Transverse colon (tissue), 4 donors: ENCODE measurements at regions not wholly inside any gene's neighbourhood (a gene's known extent, or its start where the extent isn't known, plus 50 kb on each side); places are given as distances from the start of the nearest gene placed in this dataset.

Source experiments
- DNase-seq: peaks from one replicate; pipeline ENCODE4 v3.0.0-alpha.2; 2019
- H3K27ac ChIP-seq, 4 donors: fragments of 200-600 bp; sonication (generic); 2 replicates each; pipeline ENCODE4 v1.5.1; 2016 to 2018; ENCODE audit warnings: inconsistent platforms in 4 of 4
- H3K27me3 ChIP-seq: fragments of 200-600 bp; sonication (generic); 2 replicates; pipeline ENCODE4 v1.5.1; 2017; ENCODE audit warnings: inconsistent platforms
- H3K36me3 ChIP-seq, 4 donors: fragments of 200-600 bp; sonication (generic); 2 replicates each; pipeline ENCODE4 v1.5.1; 2017 to 2019; ENCODE audit warnings: inconsistent platforms in 4 of 4
- H3K4me1 ChIP-seq, 4 donors: fragments of 200-600 bp; sonication (generic); 2 replicates each; pipeline ENCODE4 v1.5.1; 2017 to 2020; ENCODE audit warnings: inconsistent platforms in 4 of 4
- H3K4me3 ChIP-seq, 4 donors: fragments of 200-600 bp; sonication (generic); 1 replicate in 1 of 4; 2 replicates in 3 of 4; pipeline versions ENCODE4 v1.5.1 to v1.6.1; 2017 to 2019; ENCODE audit warnings: inconsistent platforms in 4 of 4
- H3K9me3 ChIP-seq, 2 donors: fragments of 200-600 bp; sonication (generic); 2 replicates each; pipeline ENCODE4 v1.5.1; 2017 to 2019; ENCODE audit warnings: inconsistent platforms in 2 of 2
- EP300 ChIP-seq: sonication (generic); formaldehyde crosslinking; IDR thresholded peaks from one replicate; pipeline ENCODE4 v1.6.1; 2017; ENCODE audit warnings: antibody characterized with exemption, low read depth
- POLR2A ChIP-seq: fragments of 450-650 bp; IDR thresholded peaks from one replicate; pipeline ENCODE4 v1.6.1; 2016; ENCODE audit warnings: antibody characterized with exemption, mild to moderate bottlenecking, moderate library complexity
- POLR2AphosphoS5 ChIP-seq, 3 donors: sonication (generic); formaldehyde crosslinking; IDR thresholded peaks; one replicate each; pipeline ENCODE4 v1.6.1; 2016; ENCODE audit warnings: antibody characterized with exemption in 3 of 3
- WGBS, 2 donors: methylation state at CpG; one replicate each; pipeline ENCODE4 v1.1.5; 2018; ENCODE audit warnings: low coverage in 1 of 2; 5-methylcytosine and 5-hydroxymethylcytosine counted together
- in situ Hi-C, 4 donors: fragments of 200-750 bp; cut with MboI; loops; one replicate each; pipeline versions ENCODE4 v1.15.0 to v1.15.1; 2017; ENCODE audit warnings: low sequenced_read_pairs in 3 of 4, low pct_ligation_motif_present in 1 of 4, low pct_unique_long_range_greater_than_20kb in 1 of 4
- intact Hi-C: fragments of 100-400 bp; cut with DNase I; formaldehyde crosslinking; loops from one replicate; pipeline ENCODE4 v1.15.1; 2023; ENCODE audit warnings: low total_unique reads
- TF ChIP-seq, protein P1 (sequence below), 5 experiments: fragments of 200-600 bp in 3 of 5; fragments of 450-650 bp in 2 of 5; sonication (generic) in 3 of 5; IDR thresholded peaks; 1 replicate in 2 of 5; 2 replicates in 3 of 5; pipeline ENCODE4 v1.5.1; 2016 to 2017; ENCODE audit warnings: antibody characterized with exemption in 5 of 5, inconsistent platforms in 3 of 5, mild to moderate bottlenecking in 2 of 5, moderate library complexity in 1 of 5

GRCh38 chr14:98370352-98370751 lies 901.6 kb downstream of the BCL11B start:
- no peaks in the 10 kb centered on the region for H3K27me3 ChIP-seq
- H3K27ac ChIP-seq, result no peak overlapping the region
- WGBS, 2 donors, result 42% methylated on average over 6 of the region's 6 CpGs; no CpG with 5 or more reads in 1 of the 2 donors
- DNase-seq, result no peak
- intact Hi-C loops, result no loop called here
- in situ Hi-C loops, result no loop called here
- H3K36me3 ChIP-seq, result no peaks in the 10 kb centered on the region
- TF ChIP-seq EP300, result no peak
- no peak for TF ChIP-seq POLR2A
- no peak for TF ChIP-seq POLR2AphosphoS5 (IDR thresholded peaks at IDR 0.05)
- TF ChIP-seq, protein P1, sequence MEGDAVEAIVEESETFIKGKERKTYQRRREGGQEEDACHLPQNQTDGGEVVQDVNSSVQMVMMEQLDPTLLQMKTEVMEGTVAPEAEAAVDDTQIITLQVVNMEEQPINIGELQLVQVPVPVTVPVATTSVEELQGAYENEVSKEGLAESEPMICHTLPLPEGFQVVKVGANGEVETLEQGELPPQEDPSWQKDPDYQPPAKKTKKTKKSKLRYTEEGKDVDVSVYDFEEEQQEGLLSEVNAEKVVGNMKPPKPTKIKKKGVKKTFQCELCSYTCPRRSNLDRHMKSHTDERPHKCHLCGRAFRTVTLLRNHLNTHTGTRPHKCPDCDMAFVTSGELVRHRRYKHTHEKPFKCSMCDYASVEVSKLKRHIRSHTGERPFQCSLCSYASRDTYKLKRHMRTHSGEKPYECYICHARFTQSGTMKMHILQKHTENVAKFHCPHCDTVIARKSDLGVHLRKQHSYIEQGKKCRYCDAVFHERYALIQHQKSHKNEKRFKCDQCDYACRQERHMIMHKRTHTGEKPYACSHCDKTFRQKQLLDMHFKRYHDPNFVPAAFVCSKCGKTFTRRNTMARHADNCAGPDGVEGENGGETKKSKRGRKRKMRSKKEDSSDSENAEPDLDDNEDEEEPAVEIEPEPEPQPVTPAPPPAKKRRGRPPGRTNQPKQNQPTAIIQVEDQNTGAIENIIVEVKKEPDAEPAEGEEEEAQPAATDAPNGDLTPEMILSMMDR (IDR thresholded peaks at IDR 0.05), result no peak
- no peaks in the 10 kb centered on the region for H3K4me1 ChIP-seq
- H3K4me3 ChIP-seq, result no peak overlapping the region
- no peaks in the 10 kb centered on the region for H3K9me3 ChIP-seq

DNA sequence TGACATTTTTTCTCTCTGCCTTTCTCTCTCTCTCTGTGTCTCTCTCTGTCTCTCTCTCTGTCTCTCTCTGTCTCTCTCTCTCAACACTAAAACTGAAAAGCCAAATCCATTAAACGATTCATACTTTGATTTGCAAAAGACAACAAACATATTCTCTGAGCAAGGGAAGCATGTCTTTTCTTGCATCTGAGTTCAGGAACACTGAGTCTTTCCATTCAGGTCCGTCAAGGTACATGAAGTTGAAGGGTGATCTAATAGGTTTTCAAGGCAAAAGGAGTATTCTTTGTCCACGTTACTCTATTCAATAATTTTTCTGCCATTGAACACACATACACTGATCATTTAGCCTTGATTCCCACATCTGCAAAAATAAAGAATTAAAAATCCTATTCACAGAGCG lies 900.9 kb downstream of the BCL11B start:
- Histone ChIP-seq H3K27me3 (no peaks in the 10 kb centered on the region), H3K9me3 (no peaks in the 10 kb centered on the region), H3K27ac (no peak overlapping the region), H3K4me3 (no peak overlapping the region), H3K36me3 (no peaks in the 10 kb centered on the region), H3K4me1 (no peaks in the 10 kb centered on the region)
- TF ChIP-seq, protein P1 (IDR thresholded peaks at IDR 0.05), result no peak
- no peak for TF ChIP-seq POLR2AphosphoS5 (IDR thresholded peaks at IDR 0.05)
- no peak for TF ChIP-seq EP300
- no peak for TF ChIP-seq POLR2A
- WGBS, 2 donors, result 68 to 74% methylated on average over 4 of the region's 4 CpGs
- intact Hi-C loops, result no loop called here
- no peak for DNase-seq
- in situ Hi-C loops, result no loop called here

- no peak for DNase-seq
- in situ Hi-C loops (no loop called here), intact Hi-C loops (no loop called here)
- 57 to 58% methylated on average over 4 to 10 of the region's 10 CpGs for WGBS, 2 donors
- Histone ChIP-seq H3K9me3 (no peaks in the 10 kb centered on the region), H3K27me3 (no peaks in the 10 kb centered on the region), H3K4me1 (no peaks in the 10 kb centered on the region), H3K4me3 (no peak overlapping the region), H3K36me3 (no peaks in the 10 kb centered on the region), H3K27ac (no peak overlapping the region)
- TF ChIP-seq EP300 (no peak), POLR2AphosphoS5 (IDR thresholded peaks at IDR 0.05) (no peak), POLR2A (no peak)
- TF ChIP-seq, protein P1 (IDR thresholded peaks at IDR 0.05), result no peak
Measured at GRCh38 chr14:98374136-98374535, 897.9 kb downstream of the BCL11B start.

- H3K27ac ChIP-seq, result no peak overlapping the region
- H3K9me3 ChIP-seq, result no peaks in the 10 kb centered on the region
- WGBS, 2 donors, result 97% methylated on average over 5 of the region's 5 CpGs; no CpG with 5 or more reads in 1 of the 2 donors
- no peaks in the 10 kb centered on the region for H3K4me1 ChIP-seq
- H3K27me3 ChIP-seq, result no peaks in the 10 kb centered on the region
- in situ Hi-C loops, result no loop called here
- no peaks in the 10 kb centered on the region for H3K36me3 ChIP-seq
- DNase-seq, result no peak
- TF ChIP-seq POLR2AphosphoS5 (IDR thresholded peaks at IDR 0.05), result no peak
- TF ChIP-seq EP300, result no peak
- TF ChIP-seq, protein P1 (IDR thresholded peaks at IDR 0.05), result no peak
- no peak for TF ChIP-seq POLR2A
- H3K4me3 ChIP-seq, result no peak overlapping the region
- intact Hi-C loops, result no loop called here
Measured at GRCh38 chr14:98375566-98375965, 896.4 kb downstream of the BCL11B start.
